Liver (tissue), 8 donors: ENCODE measurements at regions not wholly inside any gene's neighbourhood (a gene's known extent, or its start where the extent isn't known, plus 50 kb on each side); places are given as distances from the start of the nearest gene placed in this dataset.

ENCODE experiments used
- DNase-seq: peaks from one replicate; pipeline ENCODE4 v3.0.0-alpha.2; 2017; ENCODE audit warnings: low spot score
- H3K27ac ChIP-seq, 2 donors: one replicate each; pipeline ENCODE4 v1.7.0; 2013; ENCODE audit warnings: inconsistent platforms in 2 of 2, low read length in 2 of 2, control low read depth in 1 of 2, low read depth in 1 of 2, mild to moderate bottlenecking in 1 of 2
- H3K27me3 ChIP-seq, 4 donors: one replicate each; pipeline versions ENCODE4 v1.6.1 to v1.7.0; 2013; ENCODE audit warnings: low read length in 3 of 4, inconsistent platforms in 1 of 4, mild to moderate bottlenecking in 1 of 4, moderate library complexity in 1 of 4; ENCODE audit not compliant: control insufficient read depth in 4 of 4, insufficient read depth in 4 of 4
- H3K36me3 ChIP-seq, 4 donors: one replicate each; pipeline versions ENCODE4 v1.6.1 to v1.7.0; 2013; ENCODE audit warnings: low read length in 3 of 4, mild to moderate bottlenecking in 3 of 4, low read depth in 1 of 4, moderate library complexity in 1 of 4; ENCODE audit not compliant: control insufficient read depth in 4 of 4, insufficient read depth in 3 of 4
- H3K4me1 ChIP-seq, 4 donors: one replicate each; pipeline versions ENCODE4 v1.6.1 to v1.7.0; 2013; ENCODE audit warnings: low read length in 3 of 4, mild to moderate bottlenecking in 3 of 4, moderate library complexity in 1 of 4; ENCODE audit not compliant: control insufficient read depth in 4 of 4, insufficient read depth in 4 of 4
- H3K4me3 ChIP-seq, 3 donors: one replicate each; pipeline versions ENCODE4 v1.6.1 to v1.7.0; 2013; ENCODE audit warnings: low read length in 3 of 3, control low read depth in 1 of 3, low read depth in 1 of 3, mild to moderate bottlenecking in 1 of 3
- H3K9ac ChIP-seq, 2 donors: one replicate each; pipeline ENCODE4 v1.7.0; 2013; ENCODE audit warnings: low read length in 2 of 2, mild to moderate bottlenecking in 2 of 2, moderate library complexity in 2 of 2, control low read depth in 1 of 2, low read depth in 1 of 2
- H3K9me3 ChIP-seq, 4 donors: one replicate each; pipeline versions ENCODE4 v1.6.1 to v1.7.0; 2013; ENCODE audit warnings: low read length in 3 of 4; ENCODE audit not compliant: control insufficient read depth in 4 of 4
- ATF3 ChIP-seq: IDR thresholded peaks from 2 replicates; pipeline ENCODE4 v1.6.1; 2016; ENCODE audit warnings: antibody characterized with exemption
- CTCF ChIP-seq: fragments of 150-350 bp; IDR thresholded peaks from 2 replicates; pipeline ENCODE4 v1.5.1; 2017; ENCODE audit warnings: improper control_type of control experiment, low read depth, low read length; ENCODE audit not compliant: missing input control
- EGR1 ChIP-seq, 2 donors: IDR thresholded peaks; 2 replicates each; pipeline ENCODE4 v1.6.1; 2016 to 2018; ENCODE audit warnings: antibody characterized with exemption in 2 of 2, low read depth in 2 of 2
- FOXA2 ChIP-seq: IDR thresholded peaks from 2 replicates; pipeline ENCODE4 v1.6.1; 2016; ENCODE audit warnings: antibody characterized with exemption
- GABPA ChIP-seq, 2 donors: IDR thresholded peaks in 1 of 2; conservative IDR thresholded peaks in 1 of 2; 2 replicates each; pipeline ENCODE4 v1.6.1; 2016; ENCODE audit warnings: antibody characterized with exemption in 2 of 2, mild to moderate bottlenecking in 1 of 2, moderate library complexity in 1 of 2
- HNF4A ChIP-seq, 2 donors: conservative IDR thresholded peaks; 2 replicates each; pipeline ENCODE4 v1.6.1; 2016; ENCODE audit warnings: antibody characterized with exemption in 2 of 2, mild to moderate bottlenecking in 2 of 2
- HNF4G ChIP-seq: IDR thresholded peaks from 2 replicates; pipeline ENCODE4 v1.6.1; 2016; ENCODE audit warnings: antibody characterized with exemption
- JUND ChIP-seq, 2 donors: IDR thresholded peaks; 2 replicates each; pipeline ENCODE4 v1.6.1; 2016; ENCODE audit warnings: antibody characterized with exemption in 2 of 2
- MAX ChIP-seq: IDR thresholded peaks from 2 replicates; pipeline ENCODE4 v1.6.1; 2016; ENCODE audit warnings: antibody characterized with exemption
- NR2F2 ChIP-seq: IDR thresholded peaks from 2 replicates; pipeline ENCODE4 v1.6.1; 2016; ENCODE audit warnings: antibody characterized with exemption
- RAD21 ChIP-seq, 2 donors: IDR thresholded peaks; 2 replicates each; pipeline ENCODE4 v1.6.1; 2016; ENCODE audit warnings: antibody characterized with exemption in 2 of 2, mild to moderate bottlenecking in 2 of 2
- REST ChIP-seq: IDR thresholded peaks from 2 replicates; pipeline ENCODE4 v1.6.1; 2016; ENCODE audit warnings: antibody characterized with exemption, mild to moderate bottlenecking
- RXRA ChIP-seq, 2 donors: IDR thresholded peaks; 2 replicates each; pipeline ENCODE4 v1.6.1; 2017 to 2018; ENCODE audit warnings: antibody characterized with exemption in 2 of 2, mild to moderate bottlenecking in 1 of 2
- SP1 ChIP-seq: IDR thresholded peaks from 2 replicates; pipeline ENCODE4 v1.6.1; 2018; ENCODE audit warnings: antibody characterized with exemption, mild to moderate bottlenecking
- TAF1 ChIP-seq: conservative IDR thresholded peaks from 2 replicates; pipeline ENCODE4 v1.6.1; 2016; ENCODE audit warnings: antibody characterized with exemption, mild to moderate bottlenecking
- YY1 ChIP-seq: IDR thresholded peaks from 2 replicates; pipeline ENCODE4 v1.6.1; 2016; ENCODE audit warnings: antibody characterized with exemption, mild to moderate bottlenecking
- ZBTB33 ChIP-seq: IDR thresholded peaks from 2 replicates; pipeline ENCODE4 v1.6.1; 2016; ENCODE audit warnings: antibody characterized with exemption
- WGBS: extraction: QIAGEN DNeasy Blood & Tissue Kit; methylation state at CpG from one replicate; pipeline ENCODE4 v1.1.7; 2013; 5-methylcytosine and 5-hydroxymethylcytosine counted together
- donor health status: healthy.
- donor health status: healthy.
- donor health status: healthy.
- donor health status: healthy.
- donor health status: healthy.

GRCh38 chr4:71930459-71930858 is 101.3 kb upstream of the NPFFR2 start:
- Histone ChIP-seq H3K27me3 (no peaks in the 10 kb centered on the region), H3K9ac (no peak overlapping the region), H3K4me1 (no peaks in the 10 kb centered on the region), H3K9me3 (no peaks in the 10 kb centered on the region), H3K36me3 (no peaks in the 10 kb centered on the region), H3K4me3 (no peak overlapping the region), H3K27ac (no peak overlapping the region)
- TF ChIP-seq HNF4A (conservative IDR thresholded peaks at IDR 0.05) (no peak), SP1 (no peak), YY1 (no peak), NR2F2 (no peak), CTCF (no peak), FOXA2 (no peak), ATF3 (no peak), HNF4G (no peak)
- DNase-seq, result no peak
- WGBS, result 64% methylated on average over 1 of the region's 1 CpG

- Histone ChIP-seq H3K27ac (no peak overlapping the region), H3K27me3 (no peaks in the 10 kb centered on the region), H3K4me3 (no peak overlapping the region), H3K4me1 (no peaks in the 10 kb centered on the region), H3K36me3 (no peaks in the 10 kb centered on the region), H3K9me3 (no peaks in the 10 kb centered on the region), H3K9ac (no peak overlapping the region)
- DNase-seq, result no peak
- TF ChIP-seq JUND (IDR thresholded peaks at IDR 0.05) (no peak), CTCF (no peak), MAX (no peak), EGR1 (IDR thresholded peaks at IDR 0.05; ENCODE audit: low read depth in 2 of 2) (no peak), RXRA (IDR thresholded peaks at IDR 0.05) (no peak), RAD21 (IDR thresholded peaks at IDR 0.05) (no peak), YY1 (no peak), ZBTB33 (no peak), HNF4A (conservative IDR thresholded peaks at IDR 0.05) (no peak), ATF3 (no peak), REST (no peak), TAF1 (no peak), GABPA (IDR thresholded peaks at IDR 0.05 in 1 of 2, conservative IDR thresholded peaks at IDR 0.05 in 1 of 2) (no peak), NR2F2 (no peak)
- WGBS, result 82% methylated on average over 3 of the region's 3 CpGs
Observed at GRCh38 chr4:71932941-71933340, 98.9 kb upstream of the NPFFR2 start.
